ENCODE measurements at regions not wholly inside any gene's neighbourhood (a gene's known extent, or its start where the extent isn't known, plus 50 kb on each side); places are given as distances from the start of the nearest gene placed in this dataset.
"Not testable (repeated sequence)": the region's sequence is repeated elsewhere in the genome, so short reads cannot be mapped to it uniquely, and the experiment has no call there.

DNA sequence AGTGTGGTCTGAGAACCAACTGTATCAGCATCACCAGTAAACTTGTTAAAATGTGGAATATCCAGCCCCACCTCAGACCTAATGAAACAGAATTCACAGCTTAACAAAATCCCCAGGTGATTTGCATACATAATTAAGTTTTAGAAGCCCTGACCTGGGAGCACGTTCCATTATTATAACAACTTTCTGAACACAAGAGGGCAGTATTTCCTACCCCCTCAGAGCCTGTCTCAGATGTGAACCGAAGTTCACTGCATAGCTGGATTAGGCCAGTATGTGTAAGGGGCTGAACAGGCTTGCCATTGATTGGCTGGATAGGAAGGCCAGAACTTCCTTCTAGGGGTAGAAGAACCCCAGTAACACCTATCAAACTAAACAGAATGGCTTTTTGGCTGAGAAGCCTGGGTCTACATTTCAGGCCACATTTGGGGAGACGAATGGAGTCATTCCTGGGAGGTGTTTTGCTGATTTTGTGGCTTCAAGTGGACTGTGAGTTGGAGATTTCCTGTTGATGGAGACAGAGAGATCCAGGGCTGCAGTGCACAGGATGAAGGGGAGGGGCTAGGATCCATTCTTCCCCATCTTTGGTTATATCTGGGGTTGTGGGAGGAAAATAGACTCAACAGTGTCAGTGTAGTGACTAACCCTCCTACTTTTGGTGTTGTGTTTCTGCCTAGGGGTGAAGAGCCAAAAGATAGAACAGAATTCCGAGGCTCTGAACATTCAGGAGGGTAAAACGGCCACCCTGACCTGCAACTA lies 94.7 kb upstream of the OR4E1 start:
- Histone ChIP-seq H4K20me1 (ENCODE audit: insufficient read depth, low read length) (no peaks in the 10 kb centered on the region), H3K79me2 (ENCODE audit: insufficient read depth, low read length) (no peaks in the 10 kb centered on the region), H3K4me1 (ENCODE audit: insufficient read depth, low read length) (0 out of 2 replicates have a peak, but pooled peaks cover 4% of the 10 kb centered on the region), H2AFZ (ENCODE audit: low read length) (no peak overlapping the region), H3K9ac (ENCODE audit: insufficient read depth, low read depth, low read length) (no peak overlapping the region), H3K27ac (ENCODE audit: extremely low read length, insufficient read depth, low read length) (no peak overlapping the region), H3K9me3 (ENCODE audit: low read length) (no peaks in the 10 kb centered on the region), H3K36me3 (replicated peaks in 1 of 2; ENCODE audit: control insufficient read depth in 1 of 2, insufficient read depth in 2 of 2, low read length in 2 of 2) (no peaks in the 10 kb centered on the region), H3K27me3 (ENCODE audit: control insufficient read depth in 1 of 2, insufficient read depth in 2 of 2, low read length in 2 of 2) (no peaks in the 10 kb centered on the region), H3K4me3 (replicated peaks in 1 of 3; ENCODE audit: insufficient read depth in 1 of 3, low read depth in 2 of 3, low read length in 3 of 3) (no peak overlapping the region), H3K4me2 (ENCODE audit: low read depth, low read length) (no peak overlapping the region)
- WGBS (ENCODE audit: low lambda C conversion rate): 2% methylated on average over 5 of the region's 5 CpGs
- intact Hi-C loops (cut with micrococcal nuclease; ENCODE audit: unreplicated experiment): no loop called here
- peak; percentile 42 for DNase-seq (ENCODE audit: low spot score)
- FAIRE-seq: no peak
- TF ChIP-seq ZNF629 (CRISPR knock-in tag; conservative IDR thresholded peaks at IDR 0.05) (0 out of 2 replicates have a peak, but pooled peaks have one; percentile 20), STAG1 (CRISPR knock-in tag; IDR thresholded peaks at IDR 0.05) (peak; percentile 22; the same call in 1 of the 2 replicates), XRCC5 (optimal IDR thresholded peaks at IDR 0.05; ENCODE audit: low read length) (peak; percentile 35), ZSCAN29 (CRISPR knock-in tag; conservative IDR thresholded peaks at IDR 0.05) (no peak)
- TF ChIP-seq, protein P1, sequence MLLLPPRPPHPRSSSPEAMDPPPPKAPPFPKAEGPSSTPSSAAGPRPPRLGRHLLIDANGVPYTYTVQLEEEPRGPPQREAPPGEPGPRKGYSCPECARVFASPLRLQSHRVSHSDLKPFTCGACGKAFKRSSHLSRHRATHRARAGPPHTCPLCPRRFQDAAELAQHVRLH (CRISPR knock-in tag; IDR thresholded peaks at IDR 0.05; ENCODE audit: borderline replicate concordance, low read depth): no peak
- TF ChIP-seq, protein P2, sequence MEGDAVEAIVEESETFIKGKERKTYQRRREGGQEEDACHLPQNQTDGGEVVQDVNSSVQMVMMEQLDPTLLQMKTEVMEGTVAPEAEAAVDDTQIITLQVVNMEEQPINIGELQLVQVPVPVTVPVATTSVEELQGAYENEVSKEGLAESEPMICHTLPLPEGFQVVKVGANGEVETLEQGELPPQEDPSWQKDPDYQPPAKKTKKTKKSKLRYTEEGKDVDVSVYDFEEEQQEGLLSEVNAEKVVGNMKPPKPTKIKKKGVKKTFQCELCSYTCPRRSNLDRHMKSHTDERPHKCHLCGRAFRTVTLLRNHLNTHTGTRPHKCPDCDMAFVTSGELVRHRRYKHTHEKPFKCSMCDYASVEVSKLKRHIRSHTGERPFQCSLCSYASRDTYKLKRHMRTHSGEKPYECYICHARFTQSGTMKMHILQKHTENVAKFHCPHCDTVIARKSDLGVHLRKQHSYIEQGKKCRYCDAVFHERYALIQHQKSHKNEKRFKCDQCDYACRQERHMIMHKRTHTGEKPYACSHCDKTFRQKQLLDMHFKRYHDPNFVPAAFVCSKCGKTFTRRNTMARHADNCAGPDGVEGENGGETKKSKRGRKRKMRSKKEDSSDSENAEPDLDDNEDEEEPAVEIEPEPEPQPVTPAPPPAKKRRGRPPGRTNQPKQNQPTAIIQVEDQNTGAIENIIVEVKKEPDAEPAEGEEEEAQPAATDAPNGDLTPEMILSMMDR (CRISPR knock-in tag; IDR thresholded peaks at IDR 0.05): peak; percentile 66
- ChIA-PET POLR2A (no interaction called here), CTCF (ENCODE audit: low intra/inter-chr PET ratio, low total read pairs) (no interaction called here)
- ATAC-seq: peak; percentile 96
- in situ Hi-C loops (cut with HindIII; ENCODE audit: extremely low pct_ligation_motif_present, low pct_unique_long_range_greater_than_20kb): no loop called here
- BruUV-seq (replicated peaks): no TSS peak

DNA sequence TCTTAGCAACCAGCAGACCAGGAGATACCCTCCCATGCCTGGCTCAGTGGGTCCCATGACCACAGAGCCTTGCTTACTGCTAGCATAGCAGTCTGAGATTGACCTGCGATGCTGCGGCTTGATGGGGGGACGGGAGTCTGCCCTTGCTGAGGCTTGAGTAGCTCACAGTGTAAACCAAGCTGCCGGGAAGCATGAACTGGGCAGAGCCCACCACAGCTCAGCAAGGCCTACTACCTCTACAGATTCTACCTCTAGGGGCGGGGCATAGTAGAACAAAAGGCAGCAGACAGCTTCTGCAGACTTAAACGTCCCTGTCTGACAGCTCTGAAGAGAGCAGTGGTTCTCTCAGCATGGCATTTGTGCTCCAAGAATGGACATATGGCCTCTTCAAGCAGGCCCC lies 86.7 kb upstream of the OR4E1 start:
- DNase-seq (ENCODE audit: low spot score); H3K9me3 ChIP-seq (ENCODE audit: low read length); ATAC-seq; H3K4me3 ChIP-seq (replicated peaks in 1 of 3; ENCODE audit: insufficient read depth in 1 of 3, low read depth in 2 of 3, low read length in 3 of 3); H3K27ac ChIP-seq (ENCODE audit: extremely low read length, insufficient read depth, low read length); H3K36me3 ChIP-seq (replicated peaks in 1 of 2; ENCODE audit: control insufficient read depth in 1 of 2, insufficient read depth in 2 of 2, low read length in 2 of 2); CTCF ChIA-PET (ENCODE audit: low intra/inter-chr PET ratio, low total read pairs); H3K4me1 ChIP-seq (ENCODE audit: insufficient read depth, low read length); H3K4me2 ChIP-seq (ENCODE audit: low read depth, low read length); H3K79me2 ChIP-seq (ENCODE audit: insufficient read depth, low read length); intact Hi-C loops (cut with micrococcal nuclease; ENCODE audit: unreplicated experiment); H3K9ac ChIP-seq (ENCODE audit: insufficient read depth, low read depth, low read length); POLR2A ChIA-PET; H2AFZ ChIP-seq (ENCODE audit: low read length); H3K27me3 ChIP-seq (ENCODE audit: control insufficient read depth in 1 of 2, insufficient read depth in 2 of 2, low read length in 2 of 2); in situ Hi-C loops (cut with HindIII; ENCODE audit: extremely low pct_ligation_motif_present, low pct_unique_long_range_greater_than_20kb); H4K20me1 ChIP-seq (ENCODE audit: insufficient read depth, low read length); FAIRE-seq; BruUV-seq (replicated peaks): not testable (repeated sequence)
- 52% methylated on average over 6 of the region's 6 CpGs for WGBS (ENCODE audit: low lambda C conversion rate)

All from HepG2 (cell line).